NCI-H2227 treated with DMSO at 0.1 percent for 48 hours (cell line): ENCODE measurements at regions not wholly inside any gene's neighbourhood (a gene's known extent, or its start where the extent isn't known, plus 50 kb on each side); places are given as distances from the start of the nearest gene placed in this dataset.
"Not testable (repeated sequence)": the region's sequence is repeated elsewhere in the genome, so short reads cannot be mapped to it uniquely, and the experiment has no call there.

ENCODE experiments used
- DNase-seq: peaks from one replicate; lab custom pipeline; 2025; lab: John Stamatoyannopoulos, UW

- no peak for DNase-seq
These were observed 51.1 kb downstream of the DOP1B start for GRCh38 chr21:36207577-36208320.

- no peak for DNase-seq
These were observed 51.8 kb downstream of the DOP1B start for GRCh38 chr21:36208326-36209013.

GRCh38 chr21:36209626-36210171 lies 53.1 kb downstream of the DOP1B start:
- DNase-seq, result peak; percentile 28

GRCh38 chr21:36210779-36211659 lies 54.4 kb downstream of the DOP1B start:
- DNase-seq, result no peak

GRCh38 chr21:36211660-36212512 lies 55.3 kb downstream of the DOP1B start:
- no peak for DNase-seq

- DNase-seq, result no peak
These were observed 55.8 kb downstream of the DOP1B start for GRCh38 chr21:36212513-36212780.

GRCh38 chr21:36214561-36214960 lies 57.9 kb downstream of the DOP1B start:
- no peak for DNase-seq

GRCh38 chr21:36217743-36218142 lies 61.1 kb downstream of the DOP1B start:
- no peak for DNase-seq

GRCh38 chr21:36218691-36219090 lies 62.1 kb downstream of the DOP1B start:
- DNase-seq, result no peak

- no peak for DNase-seq
These were observed 66.8 kb downstream of the DOP1B start for GRCh38 chr21:36223451-36223850.

GRCh38 chr21:36229181-36229580 lies 72.6 kb downstream of the DOP1B start:
- DNase-seq, result no peak

GRCh38 chr21:36231444-36231843 lies 74.8 kb downstream of the DOP1B start:
- DNase-seq, result not testable (repeated sequence)

GRCh38 chr21:36232641-36233040 lies 76.0 kb downstream of the DOP1B start:
- no peak for DNase-seq

- no peak for DNase-seq
These were observed 78.5 kb downstream of the DOP1B start for GRCh38 chr21:36235058-36235582.

GRCh38 chr21:36236052-36236730 lies 79.6 kb downstream of the DOP1B start:
- DNase-seq, result no peak

GRCh38 chr21:36237441-36237840 lies 80.8 kb downstream of the DOP1B start:
- no peak for DNase-seq

GRCh38 chr21:36239585-36239984 lies 80.4 kb upstream of the MORC3 start:
- no peak for DNase-seq

GRCh38 chr21:36241717-36242116 lies 78.3 kb upstream of the MORC3 start:
- no peak for DNase-seq

GRCh38 chr21:36245115-36245514 lies 74.9 kb upstream of the MORC3 start:
- DNase-seq, result no peak

GRCh38 chr21:36245649-36246048 lies 74.3 kb upstream of the MORC3 start:
- no peak for DNase-seq
